Neural cell (in vitro differentiated cells): ENCODE measurements at regions not wholly inside any gene's neighbourhood (a gene's known extent, or its start where the extent isn't known, plus 50 kb on each side); places are given as distances from the start of the nearest gene placed in this dataset.

Experiments used
- H2AFZ ChIP-seq: fragments of 200-600, 300-800 bp; sonication (generic), shearing (Covaris generic); 2 replicates; pipeline ENCODE4 v1.6.0; 2014; ENCODE audit warnings: low read depth, mild to moderate bottlenecking, antibody characterized with exemption, low read length, moderate library complexity
- H3F3A ChIP-seq: fragments of 200-600 bp; shearing (Covaris generic); 2 replicates; pipeline ENCODE4 v1.6.1; 2016; ENCODE audit warnings: mild to moderate bottlenecking, moderate library complexity, mixed read lengths, antibody characterized with exemption, low read length; ENCODE audit not compliant: insufficient read depth, poor library complexity, severe bottlenecking
- H3K27ac ChIP-seq: fragments of 200-600, 300-800 bp; sonication (generic), shearing (Covaris generic); 2 replicates; pipeline ENCODE4 v1.5.1; 2014; ENCODE audit warnings: mild to moderate bottlenecking, low read length, moderate library complexity
- H3K27me3 ChIP-seq: fragments of 300-800, 200-600 bp; sonication (generic), shearing (Covaris generic); 2 replicates; pipeline ENCODE4 v1.6.0; 2014; ENCODE audit warnings: mild to moderate bottlenecking, low read depth, low read length, moderate library complexity; ENCODE audit not compliant: insufficient read depth
- H3K36me3 ChIP-seq: fragments of 300-800, 200-600 bp; sonication (generic), shearing (Covaris generic); 2 replicates; pipeline ENCODE4 v1.5.1; 2014; ENCODE audit warnings: mild to moderate bottlenecking, antibody characterized with exemption, low read length, moderate library complexity; ENCODE audit not compliant: insufficient read depth
- H3K4me2 ChIP-seq: fragments of 300-800, 200-600 bp; sonication (generic), shearing (Covaris generic); 2 replicates; pipeline ENCODE4 v1.6.0; 2014; ENCODE audit warnings: mild to moderate bottlenecking, low read length
- H3K4me3 ChIP-seq: fragments of 300-800, 200-600 bp; sonication (generic), shearing (Covaris generic); 2 replicates; pipeline ENCODE4 v1.5.1; 2014; ENCODE audit warnings: mild to moderate bottlenecking, low read length, moderate library complexity
- H3K79me2 ChIP-seq: fragments of 200-600 bp; shearing (Covaris generic); replicated peaks from 2 replicates; pipeline ENCODE4 v1.6.0; 2014; ENCODE audit warnings: mild to moderate bottlenecking, low read length, moderate library complexity; ENCODE audit not compliant: insufficient read depth
- H3K9ac ChIP-seq: fragments of 300-800, 200-600 bp; sonication (generic), shearing (Covaris generic); 2 replicates; pipeline ENCODE4 v1.6.1; 2016; ENCODE audit warnings: mild to moderate bottlenecking, low read length, mixed read lengths
- H3K9me2 ChIP-seq: fragments of 200-600 bp; shearing (Covaris generic); 2 replicates; pipeline ENCODE4 v1.6.1; 2016; ENCODE audit warnings: mild to moderate bottlenecking, low read length, mixed read lengths; ENCODE audit not compliant: insufficient read depth
- H3K9me3 ChIP-seq: fragments of 200-600, 300-800 bp; sonication (generic), shearing (Covaris generic); 2 replicates; pipeline ENCODE4 v1.6.1; 2016; ENCODE audit warnings: mild to moderate bottlenecking, mixed run types, low read length, moderate library complexity, mixed read lengths
- H4K20me1 ChIP-seq: fragments of 200-600 bp; shearing (Covaris generic); 2 replicates; pipeline ENCODE4 v1.6.1; 2016; ENCODE audit warnings: mild to moderate bottlenecking, mixed run types; ENCODE audit not compliant: insufficient read depth
- CTCF ChIP-seq: fragments of 450-650 bp; IDR thresholded peaks from 2 replicates; pipeline ENCODE4 v1.5.1; 2014; ENCODE audit warnings: antibody characterized with exemption, mild to moderate bottlenecking, moderate library complexity; ENCODE audit not compliant: poor library complexity, severe bottlenecking
- EP300 ChIP-seq: fragments of 450-650 bp; conservative IDR thresholded peaks from 2 replicates; pipeline ENCODE4 v1.6.1; 2014; ENCODE audit warnings: antibody characterized with exemption, mild to moderate bottlenecking, moderate library complexity; ENCODE audit not compliant: poor library complexity, severe bottlenecking
- EZH2 ChIP-seq: fragments of 200-600, 300-800 bp; shearing (Covaris generic), sonication (generic); IDR thresholded peaks from 2 replicates; pipeline ENCODE4 v1.6.1; 2014; ENCODE audit warnings: antibody characterized with exemption, low read length, borderline replicate concordance, mild to moderate bottlenecking; ENCODE audit not compliant: insufficient read depth, poor library complexity, severe bottlenecking
- MXI1 ChIP-seq: fragments of 450-650 bp; conservative IDR thresholded peaks from 2 replicates; pipeline ENCODE4 v1.6.1; 2014; ENCODE audit warnings: antibody characterized with exemption, mild to moderate bottlenecking; ENCODE audit not compliant: poor library complexity, severe bottlenecking
- POLR2AphosphoS5 ChIP-seq: IDR thresholded peaks from 2 replicates; pipeline ENCODE4 v1.6.1; 2012
- RAD21 ChIP-seq: fragments of 450-650 bp; conservative IDR thresholded peaks from 2 replicates; pipeline ENCODE4 v1.6.1; 2014; ENCODE audit warnings: antibody characterized with exemption, mild to moderate bottlenecking, moderate library complexity
- REST ChIP-seq: IDR thresholded peaks from 2 replicates; pipeline ENCODE4 v1.6.1; 2012; ENCODE audit warnings: borderline replicate concordance
- SMC3 ChIP-seq: fragments of 450-650 bp; conservative IDR thresholded peaks from 2 replicates; pipeline ENCODE4 v1.6.1; 2014; ENCODE audit warnings: antibody characterized with exemption, mild to moderate bottlenecking, moderate library complexity; ENCODE audit not compliant: poor library complexity
- TAF1 ChIP-seq: IDR thresholded peaks from 2 replicates; pipeline ENCODE4 v1.6.1; 2012; ENCODE audit warnings: low read depth

- H3K9me3 ChIP-seq = no peaks in the 10 kb centered on the region
- no peaks in the 10 kb centered on the region for H4K20me1 ChIP-seq
- H3K9ac ChIP-seq = no peak overlapping the region
- H3F3A ChIP-seq = no peaks in the 10 kb centered on the region
- no peaks in the 10 kb centered on the region for H3K9me2 ChIP-seq
- H3K36me3 ChIP-seq = no peaks in the 10 kb centered on the region
- no peak overlapping the region for H3K4me3 ChIP-seq
- H3K27ac ChIP-seq = no peak overlapping the region
- no peak overlapping the region for H3K4me2 ChIP-seq
- H3K79me2 ChIP-seq = no peaks in the 10 kb centered on the region
- no peak overlapping the region for H2AFZ ChIP-seq
- no peak for TF ChIP-seq EZH2
- TF ChIP-seq POLR2AphosphoS5 = no peak
- no peak for TF ChIP-seq CTCF
- no peak for TF ChIP-seq MXI1
- TF ChIP-seq RAD21 = no peak
- no peak for TF ChIP-seq EP300
- no peak for TF ChIP-seq SMC3
- TF ChIP-seq TAF1 = no peak
- no peak for TF ChIP-seq REST
- no peaks in the 10 kb centered on the region for H3K27me3 ChIP-seq
Observed at GRCh38 chr11:80424012-80424695, 983.3 kb upstream of the TENM4 start.

GRCh38 chr11:80420374-80420773, 979.5 kb upstream of the TENM4 start:
- H3K27me3 ChIP-seq = no peaks in the 10 kb centered on the region
- H3K27ac ChIP-seq = no peak overlapping the region
- no peaks in the 10 kb centered on the region for H3F3A ChIP-seq
- H3K9me3 ChIP-seq = no peaks in the 10 kb centered on the region
- no peak overlapping the region for H3K4me3 ChIP-seq
- H3K9me2 ChIP-seq = no peaks in the 10 kb centered on the region
- no peaks in the 10 kb centered on the region for H3K36me3 ChIP-seq
- H4K20me1 ChIP-seq = no peaks in the 10 kb centered on the region
- no peak overlapping the region for H3K4me2 ChIP-seq
- H3K79me2 ChIP-seq = no peaks in the 10 kb centered on the region
- no peak overlapping the region for H2AFZ ChIP-seq
- H3K9ac ChIP-seq = no peak overlapping the region
- no peak for TF ChIP-seq EP300
- TF ChIP-seq REST = no peak
- no peak for TF ChIP-seq SMC3
- TF ChIP-seq TAF1 = no peak
- no peak for TF ChIP-seq POLR2AphosphoS5
- TF ChIP-seq EZH2 = no peak
- no peak for TF ChIP-seq CTCF
